Loucy (cell line): ENCODE measurements at regions not wholly inside any gene's neighbourhood (a gene's known extent, or its start where the extent isn't known, plus 50 kb on each side); places are given as distances from the start of the nearest gene placed in this dataset.

Experiments
- EZH2phosphoT487 ChIP-seq: fragments of 200-600 bp; IDR thresholded peaks from 2 replicates; pipeline ENCODE4 v1.6.1; 2018; ENCODE audit warnings: antibody characterized with exemption, mild to moderate bottlenecking, moderate library complexity, borderline replicate concordance
- TF ChIP-seq, protein P1 (sequence below): fragments of 200-600 bp; sonication (generic); conservative IDR thresholded peaks from 2 replicates; pipeline ENCODE4 v1.5.1; 2014; ENCODE audit warnings: mild to moderate bottlenecking, antibody characterized with exemption, low read length

DNA sequence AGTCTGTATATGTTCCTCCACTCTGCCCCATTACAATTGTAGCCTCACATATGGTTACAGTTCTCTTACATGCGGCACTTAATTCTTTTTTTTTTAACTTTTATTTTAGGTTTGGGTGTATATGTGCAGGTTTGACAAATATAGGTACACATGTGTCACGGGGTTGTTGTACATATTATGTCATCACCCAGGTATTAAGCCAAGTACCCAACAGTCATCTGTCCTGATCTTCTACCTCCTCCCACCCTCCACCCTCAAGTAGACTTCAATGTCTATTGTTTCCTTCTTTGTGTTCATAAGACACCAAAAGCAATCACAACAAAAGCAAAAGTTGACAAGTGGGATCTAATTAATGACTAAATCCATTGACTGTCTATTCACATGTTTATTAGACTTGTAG lies 144.6 kb upstream of the TP63 start:
- TF ChIP-seq, protein P1, sequence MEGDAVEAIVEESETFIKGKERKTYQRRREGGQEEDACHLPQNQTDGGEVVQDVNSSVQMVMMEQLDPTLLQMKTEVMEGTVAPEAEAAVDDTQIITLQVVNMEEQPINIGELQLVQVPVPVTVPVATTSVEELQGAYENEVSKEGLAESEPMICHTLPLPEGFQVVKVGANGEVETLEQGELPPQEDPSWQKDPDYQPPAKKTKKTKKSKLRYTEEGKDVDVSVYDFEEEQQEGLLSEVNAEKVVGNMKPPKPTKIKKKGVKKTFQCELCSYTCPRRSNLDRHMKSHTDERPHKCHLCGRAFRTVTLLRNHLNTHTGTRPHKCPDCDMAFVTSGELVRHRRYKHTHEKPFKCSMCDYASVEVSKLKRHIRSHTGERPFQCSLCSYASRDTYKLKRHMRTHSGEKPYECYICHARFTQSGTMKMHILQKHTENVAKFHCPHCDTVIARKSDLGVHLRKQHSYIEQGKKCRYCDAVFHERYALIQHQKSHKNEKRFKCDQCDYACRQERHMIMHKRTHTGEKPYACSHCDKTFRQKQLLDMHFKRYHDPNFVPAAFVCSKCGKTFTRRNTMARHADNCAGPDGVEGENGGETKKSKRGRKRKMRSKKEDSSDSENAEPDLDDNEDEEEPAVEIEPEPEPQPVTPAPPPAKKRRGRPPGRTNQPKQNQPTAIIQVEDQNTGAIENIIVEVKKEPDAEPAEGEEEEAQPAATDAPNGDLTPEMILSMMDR, result no peak
- no peak for TF ChIP-seq EZH2phosphoT487
